ENCODE measurements at regions not wholly inside any gene's neighbourhood (a gene's known extent, or its start where the extent isn't known, plus 50 kb on each side); places are given as distances from the start of the nearest gene placed in this dataset.

- TF ChIP-seq CTCF (tag by site-specific recombination; IDR thresholded peaks at IDR 0.05) (no peak), ELK4 (IDR thresholded peaks at IDR 0.05; ENCODE audit: borderline replicate concordance, low read depth, low read length) (no peak), ZFP3 (tag by site-specific recombination; IDR thresholded peaks at IDR 0.05; ENCODE audit: low read depth) (no peak), ZNF629 (tag by site-specific recombination; IDR thresholded peaks at IDR 0.05) (no peak), ZNF121 (tag by site-specific recombination; IDR thresholded peaks at IDR 0.05) (no peak)
Measured at GRCh38 chr15:79610021-79610420, 177.9 kb downstream of the MINAR1 start.
